IMR-90 (cell line): ENCODE measurements at regions not wholly inside any gene's neighbourhood (a gene's known extent, or its start where the extent isn't known, plus 50 kb on each side); places are given as distances from the start of the nearest gene placed in this dataset.

ENCODE experiments used
- ATAC-seq: fragments of 200-7000 bp; cut with Tn5 transposase; 2 replicates; pipeline ENCODE4 v1.9.1; 2020; ENCODE audit warnings: low read depth, mild to moderate bottlenecking, moderate library complexity
- BruUV-seq: library from RNA; stranded (reverse); fragments of 400-500 nt; replicated peaks from 2 replicates; lab custom pipeline; 2021; lab: Mats Ljungman, UMichigan
- CTCF ChIA-PET: fragments of 300-600 bp; formaldehyde crosslinking; extraction: SDS; loops from one replicate; lab custom pipeline; 2021; ENCODE audit warnings: antibody characterized with exemption; lab: Yijun Ruan, JAX
- POLR2A ChIA-PET: fragments of 300-600 bp; sonication (Branson Sonifier 250); formaldehyde crosslinking; loops from one replicate; lab custom pipeline; 2022; ENCODE audit warnings: antibody characterized with exemption; ENCODE audit not compliant: unreplicated experiment; lab: Charles Lee
- DNase-seq: peaks from one replicate; pipeline ENCODE4 v3.0.0; 2013
- H2AFZ ChIP-seq: replicated peaks from 2 replicates; pipeline ENCODE3; 2013; ENCODE audit warnings: low read length, mild to moderate bottlenecking; ENCODE audit not compliant: poor library complexity
- H2AK5ac ChIP-seq: 2 replicates; pipeline ENCODE4 v1.6.1; 2013; ENCODE audit warnings: low read depth, low read length, inconsistent platforms
- H2AK9ac ChIP-seq: replicated peaks from 2 replicates; pipeline ENCODE3; 2013; ENCODE audit warnings: mild to moderate bottlenecking, low read depth, low read length, moderate library complexity; ENCODE audit not compliant: poor library complexity
- H2BK120ac ChIP-seq: 2 replicates; pipeline ENCODE4 v1.6.1; 2013; ENCODE audit warnings: low read depth, low read length, inconsistent platforms
- H2BK15ac ChIP-seq: 3 replicates; pipeline ENCODE4 v1.6.1; 2013; ENCODE audit warnings: low read depth, low read length, inconsistent platforms
- H2BK20ac ChIP-seq: 2 replicates; pipeline ENCODE4 v1.6.1; 2013; ENCODE audit warnings: low read depth, mild to moderate bottlenecking, inconsistent platforms, low read length, moderate library complexity
- H2BK5ac ChIP-seq: 2 replicates; pipeline ENCODE4 v1.6.1; 2013; ENCODE audit warnings: mild to moderate bottlenecking, low read depth, low read length, inconsistent platforms; ENCODE audit not compliant: poor library complexity, severe bottlenecking
- H3K14ac ChIP-seq: replicated peaks from 2 replicates; pipeline ENCODE4 v1.6.1; 2013; ENCODE audit warnings: low read depth, low read length, inconsistent platforms
- H3K18ac ChIP-seq: 2 replicates; pipeline ENCODE4 v1.6.1; 2013; ENCODE audit warnings: low read depth, low read length, control low read depth
- H3K23ac ChIP-seq: 2 replicates; pipeline ENCODE4 v1.6.1; 2013; ENCODE audit warnings: low read depth, low read length, inconsistent platforms
- H3K27ac ChIP-seq: 2 replicates; pipeline ENCODE4 v1.5.1; 2013; ENCODE audit warnings: mild to moderate bottlenecking, control low read depth, low read length; ENCODE audit not compliant: insufficient read depth
- H3K27me3 ChIP-seq: 2 replicates; pipeline ENCODE4 v1.6.1; 2013; ENCODE audit warnings: low read length; ENCODE audit not compliant: control insufficient read depth, insufficient read depth
- H3K36me3 ChIP-seq: 2 replicates; pipeline ENCODE4 v1.6.1; 2013; ENCODE audit warnings: low read length, mixed read lengths; ENCODE audit not compliant: control insufficient read depth, insufficient read depth
- H3K4ac ChIP-seq: 2 replicates; pipeline ENCODE4 v1.6.1; 2013; ENCODE audit warnings: low read depth, low read length, inconsistent platforms
- H3K4me1 ChIP-seq: 2 replicates; pipeline ENCODE4 v1.6.1; 2013; ENCODE audit warnings: low read length, mixed read lengths; ENCODE audit not compliant: control insufficient read depth, insufficient read depth
- H3K4me2 ChIP-seq: 2 replicates; pipeline ENCODE4 v1.6.1; 2013; ENCODE audit warnings: low read depth, mild to moderate bottlenecking, control low read depth, low read length, moderate library complexity
- H3K4me3 ChIP-seq: 2 replicates; pipeline ENCODE4 v1.5.1; 2013; ENCODE audit warnings: low read depth, mild to moderate bottlenecking, control low read depth, low read length, moderate library complexity; ENCODE audit not compliant: insufficient read depth
- H3K56ac ChIP-seq: 2 replicates; pipeline ENCODE4 v1.6.1; 2013; ENCODE audit warnings: low read length, inconsistent platforms; ENCODE audit not compliant: insufficient read depth; ENCODE audit errors: extremely low read depth
- H3K79me1 ChIP-seq, 2 experiments: 2 replicates each; pipeline ENCODE4 v1.6.1; 2013; ENCODE audit warnings: low read length in 2 of 2, inconsistent platforms in 1 of 2, low read depth in 1 of 2
- H3K9ac ChIP-seq: 2 replicates; pipeline ENCODE4 v1.6.1; 2013; ENCODE audit warnings: low read depth, low read length, control low read depth
- H3K9me1 ChIP-seq: 2 replicates; pipeline ENCODE4 v1.6.1; 2013; ENCODE audit warnings: low read length, inconsistent platforms; ENCODE audit not compliant: insufficient read depth
- H3K9me3 ChIP-seq: 2 replicates; pipeline ENCODE4 v1.6.1; 2013; ENCODE audit warnings: low read length; ENCODE audit not compliant: control insufficient read depth, insufficient read depth
- H4K20me1 ChIP-seq: 2 replicates; pipeline ENCODE4 v1.6.1; 2013; ENCODE audit warnings: low read length, inconsistent platforms; ENCODE audit not compliant: insufficient read depth
- H4K5ac ChIP-seq: 2 replicates; pipeline ENCODE4 v1.6.1; 2013; ENCODE audit warnings: mild to moderate bottlenecking, low read depth, low read length, control low read depth
- H4K8ac ChIP-seq, 2 experiments: 2 replicates each; pipeline ENCODE4 v1.6.1; 2013; ENCODE audit warnings: low read depth in 2 of 2, low read length in 2 of 2, control low read depth in 1 of 2, inconsistent platforms in 1 of 2
- H4K91ac ChIP-seq: 2 replicates; pipeline ENCODE4 v1.6.1; 2013; ENCODE audit warnings: low read depth, low read length, inconsistent platforms; ENCODE audit not compliant: insufficient read depth
- BHLHE40 ChIP-seq: fragments of 150-350 bp; IDR thresholded peaks from 2 replicates; pipeline ENCODE4 v1.6.1; 2016; ENCODE audit warnings: mild to moderate bottlenecking, low read depth, low read length
- CEBPB ChIP-seq: IDR thresholded peaks from 2 replicates; pipeline ENCODE4 v1.6.1; 2012; ENCODE audit warnings: low read depth, low read length, improper control_type of control experiment
- CHD1 ChIP-seq: IDR thresholded peaks from 2 replicates; pipeline ENCODE4 v1.6.1; 2012; ENCODE audit warnings: low read depth, low read length, improper control_type of control experiment
- FOS ChIP-seq: fragments of 150-350 bp; IDR thresholded peaks from 2 replicates; pipeline ENCODE4 v1.6.1; 2016; ENCODE audit warnings: low read depth, low read length
- MAZ ChIP-seq: IDR thresholded peaks from 2 replicates; pipeline ENCODE4 v1.6.1; 2012; ENCODE audit warnings: low read depth, mild to moderate bottlenecking, low read length, improper control_type of control experiment, moderate library complexity, borderline replicate concordance
- MXI1 ChIP-seq: IDR thresholded peaks from 2 replicates; pipeline ENCODE4 v1.6.1; 2012; ENCODE audit warnings: low read depth, mild to moderate bottlenecking, low read length, moderate library complexity, borderline replicate concordance
- NFE2L2 ChIP-seq: fragments of 150-350 bp; IDR thresholded peaks from 2 replicates; pipeline ENCODE4 v1.6.1; 2016; ENCODE audit warnings: low read depth, mild to moderate bottlenecking, low read length
- POLR2A ChIP-seq: IDR thresholded peaks from 2 replicates; pipeline ENCODE4 v1.6.1; 2012; ENCODE audit warnings: mild to moderate bottlenecking, low read depth, low read length
- RAD21 ChIP-seq: IDR thresholded peaks from 2 replicates; pipeline ENCODE4 v1.6.1; 2012; ENCODE audit warnings: low read length, improper control_type of control experiment
- RFX5 ChIP-seq: IDR thresholded peaks from 2 replicates; pipeline ENCODE4 v1.8.0; 2012; ENCODE audit warnings: low read depth, mild to moderate bottlenecking, low read length, moderate library complexity
- SMC3 ChIP-seq: fragments of 150-350 bp; IDR thresholded peaks from 2 replicates; pipeline ENCODE4 v1.6.1; 2016; ENCODE audit warnings: low read depth, mild to moderate bottlenecking, antibody characterized with exemption, low read length, moderate library complexity
- WGBS, 2 experiments: methylation state at CpG; one replicate each; pipeline versions ENCODE4 v1.1.5 to v1.1.7; 2013; ENCODE audit warnings: missing lambda C conversion rate in 2 of 2; ENCODE audit not compliant: insufficient read length in 1 of 2; ENCODE audit errors: extremely low coverage in 2 of 2; 5-methylcytosine and 5-hydroxymethylcytosine counted together
- dilution Hi-C: fragments of 300-500 bp; cut with HindIII; formaldehyde crosslinking; loops from one replicate; pipeline ENCODE4 v1.14.3; 2018; ENCODE audit warnings: low sequenced_read_pairs; ENCODE audit not compliant: unreplicated experiment
- in situ Hi-C: fragments of 300-500 bp; cut with MboI; formaldehyde crosslinking; loops from 3 replicates; pipeline ENCODE4 v1.14.3; 2019; ENCODE audit warnings: low sequenced_read_pairs, inconsistent platforms, mixed read lengths
- intact Hi-C: fragments of 100-400 bp; cut with micrococcal nuclease; formaldehyde crosslinking; loops from 2 replicates; pipeline ENCODE4 v1.10.0; 2022

GRCh38 chr1:86288586-86289147, 107.5 kb downstream of the ODF2L start:
- intact Hi-C loops (no loop called here), dilution Hi-C loops (no loop called here), in situ Hi-C loops (no loop called here)
- Histone ChIP-seq H4K20me1 (no peaks in the 10 kb centered on the region), H3K4me3 (no peak overlapping the region), H2AFZ (no peak overlapping the region), H3K4me1 (no peaks in the 10 kb centered on the region), H3K23ac (no peak overlapping the region), H4K5ac (no peak overlapping the region), H3K79me1 (no peaks in the 10 kb centered on the region), H2AK5ac (no peak overlapping the region), H2BK5ac (no peak overlapping the region), H2BK20ac (no peak overlapping the region), H3K4me2 (no peak overlapping the region), H4K8ac (no peak overlapping the region), H2BK15ac (no peak overlapping the region), H2AK9ac (no peak overlapping the region), H4K91ac (no peak overlapping the region), H3K27me3 (no peaks in the 10 kb centered on the region; the same call in 1 of the 2 replicates), H3K9me3 (no peaks in the 10 kb centered on the region), H3K56ac (no peak overlapping the region), H3K9ac (no peak overlapping the region), H3K36me3 (no peaks in the 10 kb centered on the region), H3K27ac (no peak overlapping the region), H2BK120ac (no peak overlapping the region), H3K14ac (no peak overlapping the region), H3K9me1 (no peaks in the 10 kb centered on the region), H3K18ac (no peak overlapping the region), H3K4ac (no peak overlapping the region)
- DNase-seq (no peak), ATAC-seq (no peak)
- TF ChIP-seq CHD1 (no peak), CEBPB (no peak), SMC3 (no peak), MXI1 (no peak), NFE2L2 (no peak), RAD21 (no peak), MAZ (no peak), RFX5 (no peak), FOS (no peak), POLR2A (no peak), BHLHE40 (no peak)
- ChIA-PET POLR2A (no interaction called here), CTCF (no interaction called here)
- no CpG with 5 or more reads among the region's 6 CpGs for WGBS, 2 experiments
- no TSS peak for BruUV-seq
